Fibroblast of villous mesenchyme (primary cell): ENCODE measurements at regions not wholly inside any gene's neighbourhood (a gene's known extent, or its start where the extent isn't known, plus 50 kb on each side); places are given as distances from the start of the nearest gene placed in this dataset.

Source experiments
- DNase-seq: peaks from one replicate; pipeline ENCODE4 v3.0.0-alpha.2; 2010; ENCODE audit warnings: low read depth
- H3K4me3 ChIP-seq: 2 replicates; pipeline ENCODE4 v1.5.1; 2011; ENCODE audit warnings: low read depth, mild to moderate bottlenecking, low read length
- CTCF ChIP-seq: IDR thresholded peaks from 2 replicates; pipeline ENCODE4 v1.5.1; 2012; ENCODE audit warnings: low read depth, mild to moderate bottlenecking, low read length; ENCODE audit not compliant: insufficient read depth

GRCh38 chr9:130766021-130766926 is 68.8 kb upstream of the ABL1 start:
- no peak overlapping the region for H3K4me3 ChIP-seq
- TF ChIP-seq CTCF: no peak
- no peak for DNase-seq

GRCh38 chr9:130766927-130767307 is 68.1 kb upstream of the ABL1 start:
- no peak overlapping the region for H3K4me3 ChIP-seq
- TF ChIP-seq CTCF: no peak
- no peak for DNase-seq

- DNase-seq: peak; percentile 31
- TF ChIP-seq CTCF: no peak
- no peak overlapping the region for H3K4me3 ChIP-seq
These were observed 66.8 kb upstream of the ABL1 start for GRCh38 chr9:130768265-130768664.

- TF ChIP-seq CTCF: no peak
These were observed 66.1 kb upstream of the ABL1 start for GRCh38 chr9:130768891-130769403.

DNA sequence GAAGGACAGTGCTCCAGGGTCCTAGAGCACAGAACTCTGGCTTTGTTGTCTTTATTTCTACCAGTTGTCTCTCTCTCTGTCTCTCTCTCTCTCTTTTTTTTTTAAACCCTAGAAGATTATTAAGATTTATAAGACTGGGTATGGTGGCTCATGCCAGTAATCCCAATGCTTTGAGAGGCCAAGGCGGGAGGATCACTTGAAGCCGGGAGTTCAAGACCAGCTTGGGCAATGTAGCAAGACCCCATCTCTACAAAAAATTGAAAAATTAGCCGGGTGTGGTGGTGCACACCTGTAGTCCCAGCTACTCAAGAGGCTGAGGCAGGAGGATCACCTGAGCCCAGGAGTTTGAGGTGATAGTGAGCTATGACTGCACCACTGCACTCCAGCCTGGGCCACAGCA is 65.0 kb upstream of the ABL1 start:
- TF ChIP-seq CTCF: no peak
- no peak for DNase-seq
- H3K4me3 ChIP-seq: no peak overlapping the region

More at GRCh38 chr9:130768891-130769403, 66.1 kb upstream of the ABL1 start:
- DNase-seq: no peak
- H3K4me3 ChIP-seq: no peak overlapping the region

DNA sequence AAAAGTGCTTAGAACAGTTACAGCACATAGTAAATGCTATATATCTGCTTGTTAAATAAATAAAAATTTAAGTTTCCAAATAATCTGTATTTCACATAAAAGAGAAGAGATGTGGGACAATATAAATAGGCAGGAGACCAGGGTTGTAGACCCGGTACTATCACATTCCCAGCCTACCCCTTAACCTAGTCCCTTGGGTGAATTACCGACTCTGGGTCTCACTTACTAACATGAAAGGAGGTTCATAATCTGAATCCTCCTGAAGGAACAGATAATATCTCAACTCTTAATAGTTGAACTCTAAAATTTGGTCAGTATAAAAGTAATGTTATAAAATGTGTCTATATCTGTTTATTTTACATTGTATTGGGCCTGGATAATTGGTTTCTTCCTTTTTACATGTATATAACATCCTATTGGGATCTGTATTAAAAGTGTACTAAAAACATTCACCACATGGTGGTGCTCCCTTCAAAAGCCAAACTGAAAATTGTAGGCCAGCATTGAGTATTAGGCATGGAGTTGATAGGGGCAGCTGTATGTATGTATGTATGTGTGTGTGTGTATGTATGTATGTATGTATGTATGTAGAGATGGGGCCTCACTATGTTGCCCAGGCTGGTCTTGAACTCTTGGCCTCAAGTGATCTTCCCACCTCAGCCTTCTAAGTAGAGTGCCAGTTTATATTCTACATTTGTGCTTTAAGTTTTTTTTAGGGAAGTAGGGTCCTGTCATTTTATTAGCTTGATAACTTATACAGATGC is 64.2 kb upstream of the ABL1 start:
- peak; percentile 81 for DNase-seq
- no peak overlapping the region for H3K4me3 ChIP-seq
- peak; percentile 64 for TF ChIP-seq CTCF
